ENCODE measurements at regions not wholly inside any gene's neighbourhood (a gene's known extent, or its start where the extent isn't known, plus 50 kb on each side); places are given as distances from the start of the nearest gene placed in this dataset.

- peak in 1 of 3 donors; percentile 31 for DNase-seq
Measured at GRCh38 chr20:63104312-63105181, 97.8 kb upstream of the BHLHE23 start.

GRCh38 chr20:63103402-63104311 lies 96.9 kb upstream of the BHLHE23 start:
- TF ChIP-seq, protein P1, sequence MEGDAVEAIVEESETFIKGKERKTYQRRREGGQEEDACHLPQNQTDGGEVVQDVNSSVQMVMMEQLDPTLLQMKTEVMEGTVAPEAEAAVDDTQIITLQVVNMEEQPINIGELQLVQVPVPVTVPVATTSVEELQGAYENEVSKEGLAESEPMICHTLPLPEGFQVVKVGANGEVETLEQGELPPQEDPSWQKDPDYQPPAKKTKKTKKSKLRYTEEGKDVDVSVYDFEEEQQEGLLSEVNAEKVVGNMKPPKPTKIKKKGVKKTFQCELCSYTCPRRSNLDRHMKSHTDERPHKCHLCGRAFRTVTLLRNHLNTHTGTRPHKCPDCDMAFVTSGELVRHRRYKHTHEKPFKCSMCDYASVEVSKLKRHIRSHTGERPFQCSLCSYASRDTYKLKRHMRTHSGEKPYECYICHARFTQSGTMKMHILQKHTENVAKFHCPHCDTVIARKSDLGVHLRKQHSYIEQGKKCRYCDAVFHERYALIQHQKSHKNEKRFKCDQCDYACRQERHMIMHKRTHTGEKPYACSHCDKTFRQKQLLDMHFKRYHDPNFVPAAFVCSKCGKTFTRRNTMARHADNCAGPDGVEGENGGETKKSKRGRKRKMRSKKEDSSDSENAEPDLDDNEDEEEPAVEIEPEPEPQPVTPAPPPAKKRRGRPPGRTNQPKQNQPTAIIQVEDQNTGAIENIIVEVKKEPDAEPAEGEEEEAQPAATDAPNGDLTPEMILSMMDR (IDR thresholded peaks at IDR 0.05) = no peak
- Histone ChIP-seq H3K36me3 (ENCODE audit: low read depth) (no peaks in the 10 kb centered on the region), H3K4me3 (no peak overlapping the region), H3K9me3 (no peaks in the 10 kb centered on the region), H3K4me1 (ENCODE audit: low read depth) (peaks cover 7% of the 10 kb centered on the region)
- DNase-seq = peak in 2 of 3 donors; percentile 19 to 33
- ATAC-seq = no peak
- intact Hi-C loops (cut with DNase I, micrococcal nuclease) = no loop called here

More at GRCh38 chr20:63104312-63105181, 97.8 kb upstream of the BHLHE23 start:
- TF ChIP-seq, protein P1 (IDR thresholded peaks at IDR 0.05) = no peak
- Histone ChIP-seq H3K9me3 (no peaks in the 10 kb centered on the region), H3K4me1 (ENCODE audit: low read depth) (peaks cover 7% of the 10 kb centered on the region), H3K4me3 (no peak overlapping the region), H3K36me3 (ENCODE audit: low read depth) (no peaks in the 10 kb centered on the region)
- intact Hi-C loops (cut with DNase I, micrococcal nuclease) = no loop called here
- no peak for ATAC-seq

- ATAC-seq = peak; percentile 50
- DNase-seq = peak; percentile 25 to 68 (median 59)
- Histone ChIP-seq H3K4me3 (no peak overlapping the region), H3K4me1 (ENCODE audit: low read depth) (peaks cover 7% of the 10 kb centered on the region), H3K9me3 (no peaks in the 10 kb centered on the region), H3K36me3 (ENCODE audit: low read depth) (no peaks in the 10 kb centered on the region)
- intact Hi-C loops (cut with DNase I, micrococcal nuclease) = no loop called here
- TF ChIP-seq, protein P1 (IDR thresholded peaks at IDR 0.05) = no peak
Measured at GRCh38 chr20:63102721-63103375, 96.1 kb upstream of the BHLHE23 start.

GRCh38 chr20:63101781-63102720 lies 95.3 kb upstream of the BHLHE23 start:
- Histone ChIP-seq H3K4me1 (ENCODE audit: low read depth) (peaks cover 7% of the 10 kb centered on the region), H3K9me3 (no peaks in the 10 kb centered on the region), H3K4me3 (peak overlapping the region; percentile 19), H3K36me3 (ENCODE audit: low read depth) (no peaks in the 10 kb centered on the region)
- TF ChIP-seq, protein P1 (IDR thresholded peaks at IDR 0.05) = no peak
- peak; percentile 78 for ATAC-seq
- DNase-seq = peak; percentile 41 to 62 (median 61)
- intact Hi-C loops (cut with DNase I, micrococcal nuclease) = no loop called here
